ENCODE measurements at regions not wholly inside any gene's neighbourhood (a gene's known extent, or its start where the extent isn't known, plus 50 kb on each side); places are given as distances from the start of the nearest gene placed in this dataset.
"Not testable (repeated sequence)": the region's sequence is repeated elsewhere in the genome, so short reads cannot be mapped to it uniquely, and the experiment has no call there.

GRCh38 chrX:8105531-8105930 lies 65.5 kb downstream of the VCX2 start:
- in situ Hi-C loops (cut with HindIII; ENCODE audit: low sequenced_read_pairs): no loop called here
- DNase-seq (ENCODE audit: low spot score): no peak

GRCh38 chrX:8103655-8104054 lies 67.4 kb downstream of the VCX2 start:
- in situ Hi-C loops (cut with HindIII; ENCODE audit: low sequenced_read_pairs): no loop called here
- no peak for DNase-seq (ENCODE audit: low spot score)

- no peak for DNase-seq (ENCODE audit: low spot score)
- in situ Hi-C loops (cut with HindIII; ENCODE audit: low sequenced_read_pairs): no loop called here
Observed at GRCh38 chrX:8091510-8091909, 79.6 kb downstream of the VCX2 start.

- in situ Hi-C loops (cut with HindIII; ENCODE audit: low sequenced_read_pairs): no loop called here
- DNase-seq (ENCODE audit: low spot score): no peak
Observed at GRCh38 chrX:8090906-8091305, 80.2 kb downstream of the VCX2 start.

- DNase-seq (ENCODE audit: low spot score): no peak
- in situ Hi-C loops (cut with HindIII; ENCODE audit: low sequenced_read_pairs): no loop called here
Observed at GRCh38 chrX:8090482-8090881, 80.6 kb downstream of the VCX2 start.

- no peak for DNase-seq (ENCODE audit: low spot score)
- in situ Hi-C loops (cut with HindIII; ENCODE audit: low sequenced_read_pairs): no loop called here
Observed at GRCh38 chrX:8089141-8089540, 81.9 kb downstream of the VCX2 start.

- in situ Hi-C loops (cut with HindIII; ENCODE audit: low sequenced_read_pairs): no loop called here
- DNase-seq (ENCODE audit: low spot score): no peak
Observed at GRCh38 chrX:8084006-8084405, 87.1 kb downstream of the VCX2 start.

GRCh38 chrX:8083286-8083685 lies 87.8 kb downstream of the VCX2 start:
- DNase-seq (ENCODE audit: low spot score): no peak
- in situ Hi-C loops (cut with HindIII; ENCODE audit: low sequenced_read_pairs): no loop called here

GRCh38 chrX:8075636-8076035 lies 95.4 kb downstream of the VCX2 start:
- in situ Hi-C loops (cut with HindIII; ENCODE audit: low sequenced_read_pairs): no loop called here

GRCh38 chrX:8067754-8068462 lies 103.2 kb downstream of the VCX2 start:
- no peak for DNase-seq (ENCODE audit: low spot score)

More at GRCh38 chrX:8075636-8076035, 95.4 kb downstream of the VCX2 start:
- DNase-seq (ENCODE audit: low spot score): no peak

GRCh38 chrX:8052909-8053308 lies 118.2 kb downstream of the VCX2 start:
- in situ Hi-C loops (cut with HindIII; ENCODE audit: low sequenced_read_pairs): no loop called here
- DNase-seq (ENCODE audit: low spot score): no peak

More at GRCh38 chrX:8067754-8068462, 103.2 kb downstream of the VCX2 start:
- in situ Hi-C loops (cut with HindIII; ENCODE audit: low sequenced_read_pairs): no loop called here

- in situ Hi-C loops (cut with HindIII; ENCODE audit: low sequenced_read_pairs): no loop called here
- DNase-seq (ENCODE audit: low spot score): peak; percentile 7
Observed at GRCh38 chrX:8049827-8050226, 121.2 kb downstream of the VCX2 start.

GRCh38 chrX:8048466-8048865 lies 121.3 kb upstream of the PNPLA4 start:
- no peak for DNase-seq (ENCODE audit: low spot score)
- in situ Hi-C loops (cut with HindIII; ENCODE audit: low sequenced_read_pairs): no loop called here

- DNase-seq (ENCODE audit: low spot score): no peak
- in situ Hi-C loops (cut with HindIII; ENCODE audit: low sequenced_read_pairs): no loop called here
Observed at GRCh38 chrX:8044947-8045346, 117.7 kb upstream of the PNPLA4 start.

GRCh38 chrX:8043546-8043945 lies 116.3 kb upstream of the PNPLA4 start:
- no peak for DNase-seq (ENCODE audit: low spot score)
- in situ Hi-C loops (cut with HindIII; ENCODE audit: low sequenced_read_pairs): no loop called here

- in situ Hi-C loops (cut with HindIII; ENCODE audit: low sequenced_read_pairs): no loop called here
- DNase-seq (ENCODE audit: low spot score): no peak
Observed at GRCh38 chrX:8043121-8043520, 115.9 kb upstream of the PNPLA4 start.

- DNase-seq (ENCODE audit: low spot score): no peak
- in situ Hi-C loops (cut with HindIII; ENCODE audit: low sequenced_read_pairs): no loop called here
Observed at GRCh38 chrX:8042304-8042703, 115.1 kb upstream of the PNPLA4 start.

- DNase-seq (ENCODE audit: low spot score); in situ Hi-C loops (cut with HindIII; ENCODE audit: low sequenced_read_pairs): not testable (repeated sequence)
Observed at GRCh38 chrX:8039711-8040110, 112.5 kb upstream of the PNPLA4 start.

GRCh38 chrX:8037593-8038348 lies 110.6 kb upstream of the PNPLA4 start:
- no peak for DNase-seq (ENCODE audit: low spot score)
- in situ Hi-C loops (cut with HindIII; ENCODE audit: low sequenced_read_pairs): no loop called here

GRCh38 chrX:8036914-8037313 lies 109.7 kb upstream of the PNPLA4 start:
- in situ Hi-C loops (cut with HindIII; ENCODE audit: low sequenced_read_pairs): no loop called here
- DNase-seq (ENCODE audit: low spot score): no peak

- no peak for DNase-seq (ENCODE audit: low spot score)
- in situ Hi-C loops (cut with HindIII; ENCODE audit: low sequenced_read_pairs): no loop called here
Observed at GRCh38 chrX:8034058-8034457, 106.8 kb upstream of the PNPLA4 start.
